ENCODE measurements at regions not wholly inside any gene's neighbourhood (a gene's known extent, or its start where the extent isn't known, plus 50 kb on each side); places are given as distances from the start of the nearest gene placed in this dataset.

GRCh38 chr13:105008604-105009003 is 1526.9 kb downstream of the EFNB2 start (continued):
- no peak for TF ChIP-seq ZNF138 (tag by site-specific recombination; IDR thresholded peaks at IDR 0.05; ENCODE audit: borderline replicate concordance)
- no peak for TF ChIP-seq ZBTB7A (tag by site-specific recombination; IDR thresholded peaks at IDR 0.05; ENCODE audit: low read depth)
- TF ChIP-seq HOXD13 (CRISPR knock-in tag; IDR thresholded peaks at IDR 0.05; ENCODE audit: borderline replicate concordance), result no peak
- no peak for TF ChIP-seq ZSCAN30 (tag by site-specific recombination; IDR thresholded peaks at IDR 0.05)

- POLR2A ChIA-PET, result no interaction called here
- no peak overlapping the region for H3K27ac ChIP-seq (ENCODE audit: extremely low read depth, low read depth, low read length)
- no peaks in the 10 kb centered on the region for H3K36me3 ChIP-seq (ENCODE audit: control insufficient read depth in 2 of 2, insufficient read depth in 1 of 2, low read length in 2 of 2)
- CTCF ChIA-PET, result no interaction called here
- TF ChIP-seq ZNF16 (tag by site-specific recombination; IDR thresholded peaks at IDR 0.05; ENCODE audit: low read depth) (no peak), ZNF768 (tag by site-specific recombination; IDR thresholded peaks at IDR 0.05) (no peak), IKZF3 (tag by site-specific recombination; IDR thresholded peaks at IDR 0.05) (no peak), ZNF121 (tag by site-specific recombination; IDR thresholded peaks at IDR 0.05) (no peak), ZNF223 (tag by site-specific recombination; IDR thresholded peaks at IDR 0.05) (no peak), ZNF596 (tag by site-specific recombination; IDR thresholded peaks at IDR 0.05) (no peak), ZBTB26 (tag by site-specific recombination; optimal IDR thresholded peaks at IDR 0.05) (no peak), ZNF274 (IDR thresholded peaks at IDR 0.05; ENCODE audit: low read length) (no peak), ZNF274 (tag by site-specific recombination; IDR thresholded peaks at IDR 0.05; ENCODE audit: borderline replicate concordance) (no peak), PRDM6 (tag by site-specific recombination; IDR thresholded peaks at IDR 0.05) (no peak), ZNF155 (tag by site-specific recombination; IDR thresholded peaks at IDR 0.05) (no peak)
- TF ChIP-seq, protein P1, sequence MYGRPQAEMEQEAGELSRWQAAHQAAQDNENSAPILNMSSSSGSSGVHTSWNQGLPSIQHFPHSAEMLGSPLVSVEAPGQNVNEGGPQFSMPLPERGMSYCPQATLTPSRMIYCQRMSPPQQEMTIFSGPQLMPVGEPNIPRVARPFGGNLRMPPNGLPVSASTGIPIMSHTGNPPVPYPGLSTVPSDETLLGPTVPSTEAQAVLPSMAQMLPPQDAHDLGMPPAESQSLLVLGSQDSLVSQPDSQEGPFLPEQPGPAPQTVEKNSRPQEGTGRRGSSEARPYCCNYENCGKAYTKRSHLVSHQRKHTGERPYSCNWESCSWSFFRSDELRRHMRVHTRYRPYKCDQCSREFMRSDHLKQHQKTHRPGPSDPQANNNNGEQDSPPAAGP (tag by site-specific recombination; IDR thresholded peaks at IDR 0.05), result no peak
- no peak overlapping the region for H3K4me3 ChIP-seq (ENCODE audit: low read depth, low read length)
- no peaks in the 10 kb centered on the region for H3K9me3 ChIP-seq (ENCODE audit: control insufficient read depth, insufficient read depth, low read depth, low read length)
- no peaks in the 10 kb centered on the region for H3K4me1 ChIP-seq (ENCODE audit: control insufficient read depth, insufficient read depth, low read length)
Observed at GRCh38 chr13:105007166-105007808, 1528.2 kb downstream of the EFNB2 start.

GRCh38 chr13:104996022-104996421 is 1539.4 kb downstream of the EFNB2 start:
- H3K4me1 ChIP-seq (ENCODE audit: control insufficient read depth, insufficient read depth, low read length), result no peaks in the 10 kb centered on the region
- no peak overlapping the region for H3K4me3 ChIP-seq (ENCODE audit: low read depth, low read length)
- CTCF ChIA-PET, result interaction anchor here (0.7 kb wide), 1 partner anchor 1460 kb away, joined by 3 read pairs; no protein-coding TSS in a partner anchor
- no peaks in the 10 kb centered on the region for H3K36me3 ChIP-seq (ENCODE audit: control insufficient read depth in 2 of 2, insufficient read depth in 1 of 2, low read length in 2 of 2)
- TF ChIP-seq HOXC10 (CRISPR knock-in tag; IDR thresholded peaks at IDR 0.05) (no peak), ZNF549 (tag by site-specific recombination; IDR thresholded peaks at IDR 0.05) (no peak), ZNF660 (tag by site-specific recombination; IDR thresholded peaks at IDR 0.05) (no peak)
- H3K27ac ChIP-seq (ENCODE audit: extremely low read depth, low read depth, low read length), result no peak overlapping the region
- POLR2A ChIA-PET, result no interaction called here
- H3K9me3 ChIP-seq (ENCODE audit: control insufficient read depth, insufficient read depth, low read depth, low read length), result no peaks in the 10 kb centered on the region
